ENCODE measurements at regions not wholly inside any gene's neighbourhood (a gene's known extent, or its start where the extent isn't known, plus 50 kb on each side); places are given as distances from the start of the nearest gene placed in this dataset.

- TF ChIP-seq, protein P1, sequence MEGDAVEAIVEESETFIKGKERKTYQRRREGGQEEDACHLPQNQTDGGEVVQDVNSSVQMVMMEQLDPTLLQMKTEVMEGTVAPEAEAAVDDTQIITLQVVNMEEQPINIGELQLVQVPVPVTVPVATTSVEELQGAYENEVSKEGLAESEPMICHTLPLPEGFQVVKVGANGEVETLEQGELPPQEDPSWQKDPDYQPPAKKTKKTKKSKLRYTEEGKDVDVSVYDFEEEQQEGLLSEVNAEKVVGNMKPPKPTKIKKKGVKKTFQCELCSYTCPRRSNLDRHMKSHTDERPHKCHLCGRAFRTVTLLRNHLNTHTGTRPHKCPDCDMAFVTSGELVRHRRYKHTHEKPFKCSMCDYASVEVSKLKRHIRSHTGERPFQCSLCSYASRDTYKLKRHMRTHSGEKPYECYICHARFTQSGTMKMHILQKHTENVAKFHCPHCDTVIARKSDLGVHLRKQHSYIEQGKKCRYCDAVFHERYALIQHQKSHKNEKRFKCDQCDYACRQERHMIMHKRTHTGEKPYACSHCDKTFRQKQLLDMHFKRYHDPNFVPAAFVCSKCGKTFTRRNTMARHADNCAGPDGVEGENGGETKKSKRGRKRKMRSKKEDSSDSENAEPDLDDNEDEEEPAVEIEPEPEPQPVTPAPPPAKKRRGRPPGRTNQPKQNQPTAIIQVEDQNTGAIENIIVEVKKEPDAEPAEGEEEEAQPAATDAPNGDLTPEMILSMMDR (IDR thresholded peaks at IDR 0.05; ENCODE audit: insufficient read depth, low read length), result no peak
- DNase-seq (ENCODE audit: low read depth), result no peak
- no peak overlapping the region for H3K4me3 ChIP-seq (ENCODE audit: low read depth, low read length)
Measured at GRCh38 chr6:119678961-119679360, 329.4 kb upstream of the MAN1A1 start.

GRCh38 chr6:119677384-119677783 lies 327.8 kb upstream of the MAN1A1 start:
- TF ChIP-seq, protein P1 (IDR thresholded peaks at IDR 0.05; ENCODE audit: insufficient read depth, low read length), result no peak
- H3K4me3 ChIP-seq (ENCODE audit: low read depth, low read length), result no peak overlapping the region
- DNase-seq (ENCODE audit: low read depth), result no peak

DNA sequence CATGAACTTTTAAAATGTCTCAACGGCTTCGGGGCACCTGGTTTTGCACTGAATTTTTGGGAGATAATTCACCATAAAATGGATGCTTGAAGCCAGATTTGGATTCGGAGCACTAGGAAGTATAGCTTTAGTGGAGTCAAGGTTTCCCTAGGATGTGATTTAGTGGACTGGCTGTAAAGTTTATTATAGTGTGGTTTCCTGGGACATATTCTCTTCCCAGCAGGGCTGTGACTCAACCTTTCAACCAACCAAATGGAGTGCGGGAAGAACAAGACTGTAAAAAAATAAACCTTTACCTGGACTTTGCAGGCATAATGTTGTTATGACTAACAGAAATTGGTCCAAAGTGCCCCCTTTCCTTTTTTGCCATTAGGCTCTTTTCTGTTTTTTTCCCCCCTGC lies 327.4 kb upstream of the MAN1A1 start:
- no peak overlapping the region for H3K4me3 ChIP-seq (ENCODE audit: low read depth, low read length)
- DNase-seq (ENCODE audit: low read depth), result no peak

DNA sequence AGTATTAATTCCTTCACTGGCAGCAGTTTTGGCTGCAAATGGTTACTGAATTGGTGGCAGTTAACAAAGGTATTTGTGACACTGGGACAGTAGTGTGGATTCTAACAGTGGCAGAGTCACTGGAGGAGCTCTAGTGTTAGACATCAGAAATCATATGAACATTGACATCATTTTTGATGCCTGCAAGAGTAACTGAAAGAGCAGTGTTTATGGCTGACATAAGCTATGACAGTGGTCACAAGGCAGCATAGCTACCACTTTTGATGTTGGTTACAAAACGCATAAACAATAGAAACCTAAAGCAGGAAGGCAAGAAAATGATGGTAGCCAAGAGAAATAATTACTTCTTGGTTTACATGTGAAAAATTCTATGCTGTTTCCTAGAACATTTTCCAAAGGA lies 326.7 kb upstream of the MAN1A1 start:
- no peak overlapping the region for H3K4me3 ChIP-seq (ENCODE audit: low read depth, low read length)
- TF ChIP-seq, protein P1 (IDR thresholded peaks at IDR 0.05; ENCODE audit: insufficient read depth, low read length), result no peak
- no peak for DNase-seq (ENCODE audit: low read depth)

More for the DNA sequence above, 327.4 kb upstream of the MAN1A1 start:
- TF ChIP-seq, protein P1 (IDR thresholded peaks at IDR 0.05; ENCODE audit: insufficient read depth, low read length), result no peak

DNA sequence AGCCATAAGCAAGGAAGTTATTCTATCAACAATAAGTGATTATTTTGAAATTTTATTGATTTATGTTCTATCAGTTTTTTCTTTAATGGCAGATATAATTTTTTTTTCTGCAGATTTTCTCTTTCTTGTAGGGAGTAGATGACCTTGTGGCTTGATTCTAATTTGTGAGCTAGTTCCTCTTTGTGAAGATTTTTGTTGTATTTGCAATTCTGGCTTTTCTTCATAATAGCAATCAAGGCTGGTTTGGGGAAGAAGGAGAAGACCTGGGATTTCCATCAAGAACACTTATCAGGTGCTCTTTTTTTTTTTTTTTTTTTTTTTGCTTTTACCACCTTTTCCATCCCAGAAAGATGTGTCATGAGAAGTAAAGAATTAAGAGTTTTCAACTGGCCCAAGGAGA lies 324.2 kb upstream of the MAN1A1 start:
- TF ChIP-seq, protein P1 (IDR thresholded peaks at IDR 0.05; ENCODE audit: insufficient read depth, low read length), result no peak
- no peak overlapping the region for H3K4me3 ChIP-seq (ENCODE audit: low read depth, low read length)

GRCh38 chr6:119672725-119673124 lies 323.2 kb upstream of the MAN1A1 start:
- no peak for DNase-seq (ENCODE audit: low read depth)
- no peak overlapping the region for H3K4me3 ChIP-seq (ENCODE audit: low read depth, low read length)
- TF ChIP-seq, protein P1 (IDR thresholded peaks at IDR 0.05; ENCODE audit: insufficient read depth, low read length), result no peak

More for the DNA sequence above, 324.2 kb upstream of the MAN1A1 start:
- DNase-seq (ENCODE audit: low read depth), result no peak

DNA sequence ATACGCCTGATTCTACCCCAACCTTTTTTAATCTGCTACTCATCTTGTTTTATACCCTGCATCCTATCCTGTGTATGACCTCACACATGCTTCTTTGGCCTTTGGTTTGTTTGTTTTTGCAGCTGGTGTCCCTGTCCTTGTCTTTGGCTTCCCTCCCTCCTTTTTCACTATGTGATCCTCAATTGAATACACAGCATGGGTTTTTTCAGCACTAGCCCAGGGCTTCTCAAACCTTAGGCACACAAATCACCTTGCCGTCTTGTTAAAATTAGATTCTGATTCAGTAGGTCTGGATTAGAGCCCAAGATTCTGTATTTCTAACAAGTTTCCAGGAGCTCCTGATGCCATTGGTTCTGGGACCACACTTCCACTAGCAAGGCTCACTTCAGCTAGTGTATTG lies 321.5 kb upstream of the MAN1A1 start:
- no peak overlapping the region for H3K4me3 ChIP-seq (ENCODE audit: low read depth, low read length)
- DNase-seq (ENCODE audit: low read depth), result no peak
- TF ChIP-seq, protein P1 (IDR thresholded peaks at IDR 0.05; ENCODE audit: insufficient read depth, low read length), result no peak

All from fibroblast of the aortic adventitia (primary cell).